ENCODE measurements at regions not wholly inside any gene's neighbourhood (a gene's known extent, or its start where the extent isn't known, plus 50 kb on each side); places are given as distances from the start of the nearest gene placed in this dataset.

- no peak overlapping the region for H3K4me3 ChIP-seq
These were observed 362.4 kb upstream of the KAZN start for GRCh38 chr1:14236097-14236496.

GRCh38 chr1:14238472-14239307 lies 359.8 kb upstream of the KAZN start:
- no peak overlapping the region for H3K4me3 ChIP-seq
- no peak overlapping the region for H3K27ac ChIP-seq

More at GRCh38 chr1:14236097-14236496, 362.4 kb upstream of the KAZN start:
- no peak overlapping the region for H3K27ac ChIP-seq

GRCh38 chr1:14240265-14240664 lies 358.2 kb upstream of the KAZN start:
- no peak overlapping the region for H3K4me3 ChIP-seq
- H3K27ac ChIP-seq = no peak overlapping the region

GRCh38 chr1:14242123-14242522 lies 356.4 kb upstream of the KAZN start:
- Histone ChIP-seq H3K4me3 (no peak overlapping the region), H3K27ac (no peak overlapping the region)

GRCh38 chr1:14242870-14243269 lies 355.6 kb upstream of the KAZN start:
- H3K4me3 ChIP-seq = no peak overlapping the region
- no peak overlapping the region for H3K27ac ChIP-seq

GRCh38 chr1:14245954-14246353 lies 352.5 kb upstream of the KAZN start:
- Histone ChIP-seq H3K27ac (no peak overlapping the region), H3K4me3 (no peak overlapping the region)

- no peak overlapping the region for H3K4me3 ChIP-seq
- no peak overlapping the region for H3K27ac ChIP-seq
These were observed 352.0 kb upstream of the KAZN start for GRCh38 chr1:14246471-14246870.

GRCh38 chr1:14247666-14248065 lies 350.8 kb upstream of the KAZN start:
- Histone ChIP-seq H3K4me3 (no peak overlapping the region), H3K27ac (no peak overlapping the region)

- no peak overlapping the region for H3K4me3 ChIP-seq
- no peak overlapping the region for H3K27ac ChIP-seq
These were observed 346.6 kb upstream of the KAZN start for GRCh38 chr1:14251871-14252270.

GRCh38 chr1:14253676-14254075 lies 344.8 kb upstream of the KAZN start:
- Histone ChIP-seq H3K4me3 (no peak overlapping the region), H3K27ac (no peak overlapping the region)

- Histone ChIP-seq H3K4me3 (no peak overlapping the region), H3K27ac (no peak overlapping the region)
These were observed 344.2 kb upstream of the KAZN start for GRCh38 chr1:14254251-14254650.

GRCh38 chr1:14255233-14255632 lies 343.3 kb upstream of the KAZN start:
- H3K27ac ChIP-seq = no peak overlapping the region
- H3K4me3 ChIP-seq = no peak overlapping the region

GRCh38 chr1:14255711-14256110 lies 342.8 kb upstream of the KAZN start:
- no peak overlapping the region for H3K27ac ChIP-seq
- no peak overlapping the region for H3K4me3 ChIP-seq

GRCh38 chr1:14259191-14259757 lies 339.2 kb upstream of the KAZN start:
- no peak overlapping the region for H3K27ac ChIP-seq

GRCh38 chr1:14260480-14260879 lies 338.0 kb upstream of the KAZN start:
- H3K27ac ChIP-seq = no peak overlapping the region

More at GRCh38 chr1:14259191-14259757, 339.2 kb upstream of the KAZN start:
- H3K4me3 ChIP-seq = no peak overlapping the region

GRCh38 chr1:14261395-14261794 lies 337.1 kb upstream of the KAZN start:
- H3K4me3 ChIP-seq = no peak overlapping the region
- H3K27ac ChIP-seq = no peak overlapping the region

More at GRCh38 chr1:14260480-14260879, 338.0 kb upstream of the KAZN start:
- H3K4me3 ChIP-seq = no peak overlapping the region

- Histone ChIP-seq H3K4me3 (no peak overlapping the region), H3K27ac (no peak overlapping the region)
These were observed 335.8 kb upstream of the KAZN start for GRCh38 chr1:14262637-14263036.

- no peak overlapping the region for H3K4me3 ChIP-seq
- H3K27ac ChIP-seq = no peak overlapping the region
These were observed 335.3 kb upstream of the KAZN start for GRCh38 chr1:14263225-14263624.

- H3K27ac ChIP-seq = no peak overlapping the region
- no peak overlapping the region for H3K4me3 ChIP-seq
These were observed 334.8 kb upstream of the KAZN start for GRCh38 chr1:14263671-14264070.

GRCh38 chr1:14265495-14265894 lies 333.0 kb upstream of the KAZN start:
- H3K4me3 ChIP-seq = no peak overlapping the region

GRCh38 chr1:14267991-14268390 lies 330.5 kb upstream of the KAZN start:
- no peak overlapping the region for H3K27ac ChIP-seq
- H3K4me3 ChIP-seq = no peak overlapping the region

More at GRCh38 chr1:14265495-14265894, 333.0 kb upstream of the KAZN start:
- no peak overlapping the region for H3K27ac ChIP-seq

Data from skin epidermis (tissue), 12 donors.